A673 (cell line): ENCODE measurements at regions not wholly inside any gene's neighbourhood (a gene's known extent, or its start where the extent isn't known, plus 50 kb on each side); places are given as distances from the start of the nearest gene placed in this dataset.

Experiments
- CTCF ChIP-seq: fragments of 300-800, 200-600 bp; sonication (generic); conservative IDR thresholded peaks from 2 replicates; pipeline ENCODE4 v1.5.1; 2017; ENCODE audit warnings: low read depth, mild to moderate bottlenecking, antibody characterized with exemption, low read length, moderate library complexity, mixed read lengths
- EZH2 ChIP-seq: fragments of 200-600 bp; sonication (generic); IDR thresholded peaks from 2 replicates; pipeline ENCODE4 v1.6.1; 2017; ENCODE audit warnings: borderline replicate concordance, low read depth, mild to moderate bottlenecking, mixed read lengths, antibody characterized with exemption, low read length; ENCODE audit not compliant: poor library complexity, severe bottlenecking

- TF ChIP-seq CTCF, result no peak
- TF ChIP-seq EZH2, result no peak
Observed at GRCh38 chr16:82454566-82454965, 172.2 kb upstream of the CDH13 start.
